Tibial nerve (tissue), 4 donors: ENCODE measurements at regions not wholly inside any gene's neighbourhood (a gene's known extent, or its start where the extent isn't known, plus 50 kb on each side); places are given as distances from the start of the nearest gene placed in this dataset.
"Not testable (repeated sequence)": the region's sequence is repeated elsewhere in the genome, so short reads cannot be mapped to it uniquely, and the experiment has no call there.

Source experiments
- DNase-seq, 2 donors: peaks; one replicate each; pipeline ENCODE4 v3.0.0-alpha.2; 2019; ENCODE audit warnings: low spot score in 2 of 2
- H3K27ac ChIP-seq, 4 donors: fragments of 200-600 bp; sonication (generic) in 3 of 4; one replicate each; pipeline ENCODE4 v1.5.1; 2017 to 2019; ENCODE audit warnings: mild to moderate bottlenecking in 1 of 4
- H3K27me3 ChIP-seq, 2 donors: fragments of 200-600 bp; sonication (generic) in 1 of 2; one replicate each; pipeline versions ENCODE4 v1.5.1 to v1.6.0; 2017 to 2019
- H3K36me3 ChIP-seq, 3 donors: fragments of 200-600 bp; sonication (generic); one replicate each; pipeline ENCODE4 v1.5.1; 2018 to 2019
- H3K4me1 ChIP-seq, 4 donors: fragments of 200-600 bp; sonication (generic) in 3 of 4; one replicate each; pipeline ENCODE4 v1.5.1; 2017 to 2019
- H3K4me3 ChIP-seq, 4 donors: fragments of 200-600 bp; sonication (generic) in 3 of 4; one replicate each; pipeline ENCODE4 v1.5.1; 2017 to 2019; ENCODE audit warnings: mild to moderate bottlenecking in 1 of 4, moderate library complexity in 1 of 4
- H3K9me3 ChIP-seq, 4 donors: fragments of 200-600 bp; sonication (generic) in 3 of 4; one replicate each; pipeline ENCODE4 v1.5.1; 2017 to 2019
- CTCF ChIP-seq, 5 experiments: fragments of 200-600 bp in 3 of 5; fragments of 450-650 bp in 2 of 5; sonication (generic) in 3 of 5; IDR thresholded peaks; one replicate each; pipeline ENCODE4 v1.5.1; 2016 to 2019; ENCODE audit warnings: antibody characterized with exemption in 5 of 5, mild to moderate bottlenecking in 3 of 5, moderate library complexity in 2 of 5
- EP300 ChIP-seq, 2 donors: sonication (generic); formaldehyde crosslinking; IDR thresholded peaks; one replicate each; pipeline ENCODE4 v1.6.1; 2017; ENCODE audit warnings: antibody characterized with exemption in 2 of 2, mild to moderate bottlenecking in 1 of 2
- POLR2A ChIP-seq, 2 donors: fragments of 450-650 bp; IDR thresholded peaks; one replicate each; pipeline ENCODE4 v1.6.1; 2017; ENCODE audit warnings: antibody characterized with exemption in 2 of 2, mild to moderate bottlenecking in 2 of 2, moderate library complexity in 2 of 2
- WGBS, 2 donors: methylation state at CpG; one replicate each; pipeline ENCODE4 v1.1.5; 2018; 5-methylcytosine and 5-hydroxymethylcytosine counted together

DNA sequence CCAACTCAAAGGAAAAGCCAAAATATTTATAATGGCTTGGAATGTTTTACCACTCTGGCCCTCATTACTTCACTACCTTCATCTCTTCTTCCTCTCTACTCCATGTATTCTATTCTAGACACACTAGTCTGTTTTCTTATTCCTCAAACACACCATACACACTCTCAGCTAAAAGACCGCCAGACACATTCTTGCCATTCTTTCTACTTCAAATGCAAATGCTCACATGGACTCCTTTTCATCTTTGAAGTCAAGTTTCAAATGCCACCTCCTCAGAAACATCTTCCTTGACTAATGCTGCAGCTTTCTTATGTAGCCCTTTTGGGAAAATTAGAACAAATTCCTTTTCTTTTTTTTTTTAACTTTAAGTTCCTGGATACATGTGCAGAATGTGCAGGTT, 412.9 kb upstream of the FMR1 start:
- Histone ChIP-seq H3K27ac (no peak overlapping the region), H3K4me1 (no peaks in the 10 kb centered on the region), H3K27me3 (no peaks in the 10 kb centered on the region), H3K36me3 (no peaks in the 10 kb centered on the region), H3K4me3 (no peak overlapping the region), H3K9me3 (no peaks in the 10 kb centered on the region)
- DNase-seq = no peak
- TF ChIP-seq EP300 (IDR thresholded peaks at IDR 0.05) = no peak
- TF ChIP-seq POLR2A (IDR thresholded peaks at IDR 0.05) = no peak
- TF ChIP-seq CTCF (IDR thresholded peaks at IDR 0.05) = no peak
- WGBS, 2 donors = 70 to 86% methylated on average over 1 of the region's 1 CpG

GRCh38 chrX:147522981-147523380, 388.7 kb upstream of the FMR1 start:
- WGBS, 2 donors = 69 to 83% methylated on average over 2 of the region's 2 CpGs
- H3K27me3 ChIP-seq = no peaks in the 10 kb centered on the region
- no peaks in the 10 kb centered on the region for H3K9me3 ChIP-seq
- no peak overlapping the region for H3K27ac ChIP-seq
- no peak for DNase-seq
- no peak overlapping the region for H3K4me3 ChIP-seq
- no peaks in the 10 kb centered on the region for H3K4me1 ChIP-seq
- no peaks in the 10 kb centered on the region for H3K36me3 ChIP-seq
- TF ChIP-seq CTCF (IDR thresholded peaks at IDR 0.05) (no peak), EP300 (IDR thresholded peaks at IDR 0.05) (no peak), POLR2A (IDR thresholded peaks at IDR 0.05) (no peak)

DNA sequence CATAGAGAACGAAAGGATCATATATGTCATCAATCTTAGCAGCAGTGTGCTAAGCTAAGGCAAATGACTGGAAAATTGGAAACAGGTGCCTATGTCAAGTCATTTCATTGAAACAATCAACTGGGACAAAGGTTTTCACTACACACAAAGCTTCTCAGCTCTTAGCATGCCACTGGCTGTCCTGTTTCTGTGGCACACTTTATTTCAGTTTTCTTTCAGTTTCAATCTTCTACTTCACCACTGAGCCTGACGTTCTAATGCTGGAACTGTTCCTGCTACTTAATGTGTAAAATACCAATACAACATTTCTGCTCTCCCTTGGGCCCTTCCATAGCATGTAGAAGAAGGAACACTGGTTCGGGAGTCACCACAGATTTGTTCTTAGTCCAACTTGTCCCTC, 378.3 kb upstream of the FMR1 start:
- DNase-seq = no peak
- 45 to 51% methylated on average over 3 of the region's 3 CpGs for WGBS, 2 donors
- H3K9me3 ChIP-seq = no peaks in the 10 kb centered on the region
- no peaks in the 10 kb centered on the region for H3K36me3 ChIP-seq
- H3K27me3 ChIP-seq = no peaks in the 10 kb centered on the region
- TF ChIP-seq POLR2A (IDR thresholded peaks at IDR 0.05) (no peak), CTCF (IDR thresholded peaks at IDR 0.05) (no peak), EP300 (IDR thresholded peaks at IDR 0.05) (no peak)
- H3K4me3 ChIP-seq = no peak overlapping the region
- H3K27ac ChIP-seq = no peak overlapping the region
- H3K4me1 ChIP-seq = no peaks in the 10 kb centered on the region

DNA sequence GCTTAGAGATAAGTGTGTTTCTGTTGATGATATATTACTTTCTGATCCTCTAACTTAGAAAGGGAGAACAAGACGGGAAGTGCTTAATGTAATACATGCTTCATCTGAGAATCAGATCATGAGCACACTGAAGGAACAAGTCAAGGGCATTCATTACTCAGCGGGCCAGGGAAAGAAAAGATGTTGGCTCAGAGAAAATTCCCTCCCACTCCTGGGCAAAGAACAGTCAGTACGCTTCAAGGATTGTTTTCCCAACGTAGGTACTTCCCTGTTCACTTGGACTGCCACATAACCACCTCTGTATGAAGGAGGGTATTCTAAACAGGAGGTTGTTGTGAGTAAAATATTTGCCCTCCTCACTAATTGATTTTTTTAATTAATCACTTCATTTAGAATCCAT, 374.5 kb upstream of the FMR1 start:
- Histone ChIP-seq H3K27me3 (no peaks in the 10 kb centered on the region), H3K36me3 (no peaks in the 10 kb centered on the region), H3K4me1 (no peaks in the 10 kb centered on the region), H3K9me3 (no peaks in the 10 kb centered on the region), H3K27ac (no peak overlapping the region), H3K4me3 (no peak overlapping the region)
- WGBS, 2 donors = 62 to 82% methylated on average over 4 of the region's 4 CpGs
- no peak for TF ChIP-seq CTCF (IDR thresholded peaks at IDR 0.05)
- no peak for TF ChIP-seq POLR2A (IDR thresholded peaks at IDR 0.05)
- no peak for TF ChIP-seq EP300 (IDR thresholded peaks at IDR 0.05)
- DNase-seq = no peak

GRCh38 chrX:147548023-147548422, 363.7 kb upstream of the FMR1 start:
- DNase-seq, H3K27ac ChIP-seq, H3K9me3 ChIP-seq, H3K36me3 ChIP-seq, H3K27me3 ChIP-seq, H3K4me3 ChIP-seq, H3K4me1 ChIP-seq: not testable (repeated sequence)
- 87 to 90% methylated on average over 5 of the region's 5 CpGs for WGBS, 2 donors

DNA sequence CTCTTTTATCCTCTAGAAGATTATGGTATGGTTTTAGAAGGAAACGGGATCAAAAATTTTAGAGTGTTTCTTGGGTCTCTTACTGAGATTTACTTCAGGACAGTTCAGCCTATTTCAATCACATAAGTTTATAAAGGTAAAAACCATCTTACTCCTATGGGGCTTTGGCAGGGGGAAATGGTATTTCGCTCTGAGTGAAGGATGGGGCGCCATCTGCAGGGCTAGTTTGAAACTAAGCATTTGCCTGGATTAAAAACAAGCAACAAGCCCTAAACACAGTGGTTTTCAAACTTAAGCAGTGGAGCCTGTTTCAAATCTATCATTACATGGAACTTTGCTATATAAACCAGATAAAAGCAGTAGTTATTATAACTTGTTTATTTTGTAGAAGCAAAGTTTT, 361.5 kb upstream of the FMR1 start:
- no peak for DNase-seq
- H3K36me3 ChIP-seq = no peaks in the 10 kb centered on the region
- 6 to 11% methylated on average over 3 of the region's 3 CpGs for WGBS, 2 donors
- H3K27me3 ChIP-seq = no peaks in the 10 kb centered on the region
- H3K9me3 ChIP-seq = no peaks in the 10 kb centered on the region
- no peak overlapping the region for H3K4me3 ChIP-seq
- H3K27ac ChIP-seq = no peak overlapping the region
- H3K4me1 ChIP-seq = no peaks in the 10 kb centered on the region
- TF ChIP-seq CTCF (IDR thresholded peaks at IDR 0.05) = no peak
- no peak for TF ChIP-seq EP300 (IDR thresholded peaks at IDR 0.05)
- no peak for TF ChIP-seq POLR2A (IDR thresholded peaks at IDR 0.05)
